Heart left ventricle (tissue), 13 donors: ENCODE measurements at regions not wholly inside any gene's neighbourhood (a gene's known extent, or its start where the extent isn't known, plus 50 kb on each side); places are given as distances from the start of the nearest gene placed in this dataset.

Source experiments
- CTCF ChIP-seq, 12 donors: fragments of 200-600 bp; sonication (generic) in 4 of 12; IDR thresholded peaks; one replicate each; pipeline versions ENCODE4 v1.5.0 to v1.8.0; 2018 to 2022; ENCODE audit warnings: antibody characterized with exemption in 12 of 12, mild to moderate bottlenecking in 5 of 12
- POLR2A ChIP-seq, 2 donors: fragments of 450-650 bp; IDR thresholded peaks; one replicate each; pipeline ENCODE4 v1.6.1; 2017; ENCODE audit warnings: antibody characterized with exemption in 2 of 2, mild to moderate bottlenecking in 2 of 2, moderate library complexity in 2 of 2
- donor health status: ischemic (EF 13 %, LVEDD 7.1; RV severe dilation, severe dysfunction).
- donor health status: DM: no; HTN: yes; CAD: no.
- donor health status: DM: no; HTN: no; CAD: no.
- donor health status: ischemic (EF 25% LVEDD 6.9; RV normal size, moderate dysfunction).
- donor health status: ischemic (EF 25% LVEDD 5.7; RV mildly dilated, moderate dysfunction).
- donor health status: ischemic (EF 35%, LVEDD 5.7; RV mildly dilated, moderate dysfunction).
- donor health status: nonischemic (EF 11% LVEDD 7.7; RV severe dilation, severe dysfunction).
- donor health status: DM: yes; HTN: yes; CAD: no.
- donor health status: PGD.
- donor health status: ischemic (EF 29% LVEDD 5.4; RV normal size, mild dysfunction).
- donor health status: nonischemic (EF 23%, LVEDD 6.1; RV moderate dilation, normal function).

GRCh38 chrY:8241144-8241543 is 1096.1 kb upstream of the TSPY4 start:
- TF ChIP-seq POLR2A (IDR thresholded peaks at IDR 0.05) (no peak), CTCF (IDR thresholded peaks at IDR 0.05) (no peak)
